ENCODE measurements at regions not wholly inside any gene's neighbourhood (a gene's known extent, or its start where the extent isn't known, plus 50 kb on each side); places are given as distances from the start of the nearest gene placed in this dataset.

- no peak for DNase-seq (ENCODE audit: low spot score, unreplicated experiment)
- peaks cover 24% of the 10 kb centered on the region for H3K4me1 Mint-ChIP-seq (ENCODE audit: low read depth)
- no peak overlapping the region for H3K4me3 Mint-ChIP-seq (ENCODE audit: low read depth)
- H3K27me3 Mint-ChIP-seq: peaks cover 3% of the 10 kb centered on the region
- H3K27ac Mint-ChIP-seq: no peak overlapping the region
- no peak for TF ChIP-seq CTCF (IDR thresholded peaks at IDR 0.05; ENCODE audit: unreplicated experiment)
- no peaks in the 10 kb centered on the region for H3K9me3 Mint-ChIP-seq (ENCODE audit: low read depth)
- no peaks in the 10 kb centered on the region for H3K36me3 Mint-ChIP-seq (ENCODE audit: insufficient read depth)
Measured at GRCh38 chr9:90333226-90333625, 309.4 kb downstream of the DIRAS2 start.

GRCh38 chr9:90340421-90340820, 302.2 kb downstream of the DIRAS2 start:
- no peak for TF ChIP-seq CTCF (IDR thresholded peaks at IDR 0.05; ENCODE audit: unreplicated experiment)
- no peak overlapping the region for H3K27ac Mint-ChIP-seq
- H3K27me3 Mint-ChIP-seq: peaks cover 4% of the 10 kb centered on the region
- DNase-seq (ENCODE audit: low spot score, unreplicated experiment): no peak
- no peaks in the 10 kb centered on the region for H3K4me1 Mint-ChIP-seq (ENCODE audit: low read depth)
- no peak overlapping the region for H3K4me3 Mint-ChIP-seq (ENCODE audit: low read depth)
- no peaks in the 10 kb centered on the region for H3K36me3 Mint-ChIP-seq (ENCODE audit: insufficient read depth)
- peaks cover 3% of the 10 kb centered on the region for H3K9me3 Mint-ChIP-seq (ENCODE audit: low read depth)

- peaks cover 4% of the 10 kb centered on the region for H3K27me3 Mint-ChIP-seq
- TF ChIP-seq CTCF (IDR thresholded peaks at IDR 0.05; ENCODE audit: unreplicated experiment): no peak
Measured at GRCh38 chr9:90342607-90343006, 300.0 kb downstream of the DIRAS2 start.

GRCh38 chr9:90343366-90343765, 299.3 kb downstream of the DIRAS2 start:
- Mint-ChIP-seq H3K4me3 (ENCODE audit: low read depth) (no peak overlapping the region), H3K36me3 (ENCODE audit: insufficient read depth) (no peaks in the 10 kb centered on the region), H3K27ac (no peak overlapping the region), H3K27me3 (peaks cover 4% of the 10 kb centered on the region), H3K4me1 (ENCODE audit: low read depth) (no peaks in the 10 kb centered on the region), H3K9me3 (ENCODE audit: low read depth) (peaks cover 3% of the 10 kb centered on the region)
- no peak for DNase-seq (ENCODE audit: low spot score, unreplicated experiment)
- TF ChIP-seq CTCF (IDR thresholded peaks at IDR 0.05; ENCODE audit: unreplicated experiment): no peak

More at GRCh38 chr9:90342607-90343006, 300.0 kb downstream of the DIRAS2 start:
- no peak overlapping the region for H3K4me3 Mint-ChIP-seq (ENCODE audit: low read depth)
- no peak for DNase-seq (ENCODE audit: low spot score, unreplicated experiment)
- H3K9me3 Mint-ChIP-seq (ENCODE audit: low read depth): peaks cover 3% of the 10 kb centered on the region
- H3K27ac Mint-ChIP-seq: no peak overlapping the region
- no peaks in the 10 kb centered on the region for H3K36me3 Mint-ChIP-seq (ENCODE audit: insufficient read depth)
- H3K4me1 Mint-ChIP-seq (ENCODE audit: low read depth): no peaks in the 10 kb centered on the region

- H3K36me3 Mint-ChIP-seq (ENCODE audit: insufficient read depth): no peaks in the 10 kb centered on the region
- TF ChIP-seq CTCF (IDR thresholded peaks at IDR 0.05; ENCODE audit: unreplicated experiment): no peak
- no peak overlapping the region for H3K27ac Mint-ChIP-seq
- H3K9me3 Mint-ChIP-seq (ENCODE audit: low read depth): peaks cover 3% of the 10 kb centered on the region
- no peak overlapping the region for H3K4me3 Mint-ChIP-seq (ENCODE audit: low read depth)
- DNase-seq (ENCODE audit: low spot score, unreplicated experiment): no peak
- peaks cover 4% of the 10 kb centered on the region for H3K27me3 Mint-ChIP-seq
- H3K4me1 Mint-ChIP-seq (ENCODE audit: low read depth): no peaks in the 10 kb centered on the region
Measured at GRCh38 chr9:90343991-90344390, 298.6 kb downstream of the DIRAS2 start.
